CD4-positive, alpha-beta T cell (primary cell): ENCODE measurements at regions not wholly inside any gene's neighbourhood (a gene's known extent, or its start where the extent isn't known, plus 50 kb on each side); places are given as distances from the start of the nearest gene placed in this dataset.

Source experiments
- ATAC-seq: fragments of 200-7000 bp; cut with Tn5 transposase; one replicate; pipeline ENCODE4 v1.10.0; 2022; ENCODE audit warnings: mild to moderate bottlenecking; ENCODE audit not compliant: poor library complexity
- CTCF ChIA-PET: fragments of 350-600 bp; sonication (Branson Sonifier 250); formaldehyde crosslinking; loops from one replicate; lab custom pipeline; 2021; ENCODE audit warnings: antibody characterized with exemption, inconsistent platforms; lab: Charles Lee
- POLR2A ChIA-PET: fragments of 350-600 bp; sonication (Branson Sonifier 250); formaldehyde crosslinking; loops from one replicate; lab custom pipeline; 2021; ENCODE audit warnings: antibody characterized with exemption, inconsistent platforms; lab: Charles Lee
- DNase-seq, 14 experiments: peaks; one replicate each; pipeline ENCODE4 v3.0.0-alpha.2; 2013 to 2020; ENCODE audit warnings: mixed read lengths in 2 of 14
- H3K27ac ChIP-seq, 2 donors: one replicate each; pipeline versions ENCODE4 v1.5.1 to v1.7.0; 2013; ENCODE audit warnings: low read length in 2 of 2, low read depth in 1 of 2, mild to moderate bottlenecking in 1 of 2
- H3K27me3 ChIP-seq, 2 experiments: 1 replicate in 1 of 2; 2 replicates in 1 of 2; pipeline versions ENCODE4 v1.6.1 to v1.7.0; 2013; ENCODE audit warnings: low read length in 2 of 2, control low read depth in 1 of 2, mild to moderate bottlenecking in 1 of 2, moderate library complexity in 1 of 2; ENCODE audit not compliant: insufficient read depth in 2 of 2, control insufficient read depth in 1 of 2
- H3K36me3 ChIP-seq: one replicate; pipeline ENCODE4 v1.6.1; 2013; ENCODE audit warnings: low read length, control low read depth; ENCODE audit not compliant: insufficient read depth
- H3K4me1 ChIP-seq: one replicate; pipeline ENCODE4 v1.6.1; 2013; ENCODE audit warnings: low read length, control low read depth; ENCODE audit not compliant: insufficient read depth
- H3K4me3 ChIP-seq: one replicate; pipeline ENCODE4 v1.5.1; 2013; ENCODE audit warnings: mild to moderate bottlenecking, low read length, moderate library complexity
- H3K9me3 ChIP-seq, 2 experiments: 1 replicate in 1 of 2; 2 replicates in 1 of 2; pipeline versions ENCODE4 v1.6.1 to v1.7.0; 2013; ENCODE audit warnings: low read length in 2 of 2, mild to moderate bottlenecking in 2 of 2, control low read depth in 1 of 2, moderate library complexity in 1 of 2; ENCODE audit not compliant: control insufficient read depth in 1 of 2, insufficient read depth in 1 of 2
- H3K27ac Mint-ChIP-seq: one replicate; pipeline ENCODE4 v1.8.0; 2020; ENCODE audit warnings: mixed read lengths
- H3K27me3 Mint-ChIP-seq: one replicate; pipeline ENCODE4 v1.8.0; 2021; ENCODE audit warnings: mixed read lengths
- H3K36me3 Mint-ChIP-seq: one replicate; pipeline ENCODE4 v1.8.0; 2021; ENCODE audit warnings: low read depth, mixed read lengths
- H3K4me1 Mint-ChIP-seq: one replicate; pipeline ENCODE4 v1.8.0; 2021; ENCODE audit warnings: low read depth, mixed read lengths
- H3K4me3 Mint-ChIP-seq: one replicate; pipeline ENCODE4 v1.8.0; 2020; ENCODE audit warnings: mild to moderate bottlenecking, mixed read lengths
- H3K9me3 Mint-ChIP-seq: one replicate; pipeline ENCODE4 v1.8.0; 2020; ENCODE audit warnings: mixed read lengths
- intact Hi-C, 2 experiments: fragments of 100-400 bp; cut with DNase I in 1 of 2; cut with micrococcal nuclease in 1 of 2; formaldehyde crosslinking; loops; one replicate each; pipeline versions ENCODE4 v1.15.1 to v1.9.0; 2023 to 2025; cut with DNase I, micrococcal nuclease
- TF ChIP-seq, protein P1 (sequence below): fragments of 200-600 bp; IDR thresholded peaks from one replicate; pipeline ENCODE4 v1.8.0; 2022; ENCODE audit warnings: antibody characterized with exemption, mild to moderate bottlenecking

- no peaks in the 10 kb centered on the region for H3K27me3 Mint-ChIP-seq
- no peaks in the 10 kb centered on the region for H3K36me3 ChIP-seq
- no peaks in the 10 kb centered on the region for H3K4me1 Mint-ChIP-seq
- TF ChIP-seq, protein P1, sequence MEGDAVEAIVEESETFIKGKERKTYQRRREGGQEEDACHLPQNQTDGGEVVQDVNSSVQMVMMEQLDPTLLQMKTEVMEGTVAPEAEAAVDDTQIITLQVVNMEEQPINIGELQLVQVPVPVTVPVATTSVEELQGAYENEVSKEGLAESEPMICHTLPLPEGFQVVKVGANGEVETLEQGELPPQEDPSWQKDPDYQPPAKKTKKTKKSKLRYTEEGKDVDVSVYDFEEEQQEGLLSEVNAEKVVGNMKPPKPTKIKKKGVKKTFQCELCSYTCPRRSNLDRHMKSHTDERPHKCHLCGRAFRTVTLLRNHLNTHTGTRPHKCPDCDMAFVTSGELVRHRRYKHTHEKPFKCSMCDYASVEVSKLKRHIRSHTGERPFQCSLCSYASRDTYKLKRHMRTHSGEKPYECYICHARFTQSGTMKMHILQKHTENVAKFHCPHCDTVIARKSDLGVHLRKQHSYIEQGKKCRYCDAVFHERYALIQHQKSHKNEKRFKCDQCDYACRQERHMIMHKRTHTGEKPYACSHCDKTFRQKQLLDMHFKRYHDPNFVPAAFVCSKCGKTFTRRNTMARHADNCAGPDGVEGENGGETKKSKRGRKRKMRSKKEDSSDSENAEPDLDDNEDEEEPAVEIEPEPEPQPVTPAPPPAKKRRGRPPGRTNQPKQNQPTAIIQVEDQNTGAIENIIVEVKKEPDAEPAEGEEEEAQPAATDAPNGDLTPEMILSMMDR: no peak
- H3K4me1 ChIP-seq: no peaks in the 10 kb centered on the region
- CTCF ChIA-PET: no interaction called here
- no peaks in the 10 kb centered on the region for H3K9me3 Mint-ChIP-seq
- ATAC-seq (no peak), DNase-seq (no peak)
- H3K9me3 ChIP-seq: peaks cover 0 to 18% of the 10 kb centered on the region in 2 experiments
- POLR2A ChIA-PET: no interaction called here
- no peak overlapping the region for H3K27ac Mint-ChIP-seq
- H3K4me3 Mint-ChIP-seq: no peak overlapping the region
- intact Hi-C loops: no loop called here
- H3K4me3 ChIP-seq: no peak overlapping the region
- no peaks in the 10 kb centered on the region for H3K27me3 ChIP-seq
- no peak overlapping the region for H3K27ac ChIP-seq
- H3K36me3 Mint-ChIP-seq: no peaks in the 10 kb centered on the region
Observed at GRCh38 chr10:130900441-130901160, 410.9 kb downstream of the TCERG1L start.

GRCh38 chr10:130901311-130902165, 410.0 kb downstream of the TCERG1L start:
- H3K36me3 ChIP-seq: no peaks in the 10 kb centered on the region
- Mint-ChIP-seq H3K27ac (no peak overlapping the region), H3K27me3 (no peaks in the 10 kb centered on the region), H3K4me1 (no peaks in the 10 kb centered on the region), H3K36me3 (no peaks in the 10 kb centered on the region), H3K9me3 (no peaks in the 10 kb centered on the region), H3K4me3 (no peak overlapping the region)
- DNase-seq: no peak
- H3K27me3 ChIP-seq: no peaks in the 10 kb centered on the region
- no peak overlapping the region for H3K4me3 ChIP-seq
- ChIA-PET POLR2A (no interaction called here), CTCF (no interaction called here)
- no peak overlapping the region for H3K27ac ChIP-seq
- peaks cover 0 to 18% of the 10 kb centered on the region in 2 experiments for H3K9me3 ChIP-seq
- H3K4me1 ChIP-seq: no peaks in the 10 kb centered on the region
- no peak for ATAC-seq
- intact Hi-C loops: no loop called here
- TF ChIP-seq, protein P1: no peak

GRCh38 chr10:130902471-130902870, 409.1 kb downstream of the TCERG1L start:
- no peaks in the 10 kb centered on the region for H3K36me3 Mint-ChIP-seq
- TF ChIP-seq, protein P1: no peak
- no peak overlapping the region for H3K27ac Mint-ChIP-seq
- H3K4me1 ChIP-seq: no peaks in the 10 kb centered on the region
- H3K4me1 Mint-ChIP-seq: no peaks in the 10 kb centered on the region
- no peak overlapping the region for H3K4me3 Mint-ChIP-seq
- ChIA-PET POLR2A (no interaction called here), CTCF (no interaction called here)
- peaks cover 0 to 18% of the 10 kb centered on the region in 2 experiments for H3K9me3 ChIP-seq
- no peaks in the 10 kb centered on the region for H3K36me3 ChIP-seq
- DNase-seq (no peak), ATAC-seq (no peak)
- H3K9me3 Mint-ChIP-seq: no peaks in the 10 kb centered on the region
- H3K4me3 ChIP-seq: no peak overlapping the region
- intact Hi-C loops: no loop called here
- H3K27me3 Mint-ChIP-seq: no peaks in the 10 kb centered on the region
- no peaks in the 10 kb centered on the region for H3K27me3 ChIP-seq
- no peak overlapping the region for H3K27ac ChIP-seq
